ENCODE measurements at regions not wholly inside any gene's neighbourhood (a gene's known extent, or its start where the extent isn't known, plus 50 kb on each side); places are given as distances from the start of the nearest gene placed in this dataset.

DNA sequence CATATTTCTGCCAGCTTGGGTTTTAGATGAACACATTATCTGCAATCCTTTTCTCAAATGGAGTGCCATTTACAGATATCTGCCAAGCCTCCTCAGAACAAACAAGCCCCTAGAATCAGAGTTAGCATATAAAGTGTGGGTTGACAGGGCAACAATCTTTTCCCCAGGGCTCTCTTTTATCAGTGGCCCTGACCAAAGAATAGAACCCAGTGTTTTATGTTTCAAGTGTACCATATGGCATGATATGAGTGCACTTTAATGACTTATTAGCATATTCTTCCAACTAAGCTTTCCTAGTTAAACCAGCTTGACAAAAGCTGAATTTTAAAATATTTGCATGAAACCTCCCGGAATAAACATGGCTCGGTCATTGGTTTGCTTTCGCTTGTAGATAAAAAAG is 57.3 kb downstream of the EVX1 start:
- in situ Hi-C loops (cut with HindIII; ENCODE audit: low pct_ligation_motif_present, low pct_unique_long_range_greater_than_20kb, low sequenced_read_pairs) = no loop called here
- DNase-seq = no peak

DNA sequence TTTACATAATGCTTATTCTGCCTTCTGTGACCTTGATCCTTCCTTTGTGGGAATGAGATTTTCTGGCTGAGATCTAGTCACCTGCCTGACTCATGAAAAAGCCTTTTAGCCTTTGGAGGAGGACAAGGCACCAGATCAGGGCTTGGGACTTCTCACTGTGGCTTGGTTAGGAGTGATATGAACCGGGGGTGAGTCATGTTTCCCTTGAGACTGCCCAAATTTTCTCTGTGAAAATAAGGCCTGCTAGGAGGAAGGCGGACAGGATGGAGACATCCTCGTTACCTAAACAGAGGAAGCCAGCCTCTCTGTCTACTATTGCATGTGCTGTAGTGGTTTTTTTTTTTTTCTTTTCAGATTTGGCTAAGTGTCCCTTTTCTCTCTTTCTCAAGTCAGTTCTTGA is 57.8 kb downstream of the EVX1 start:
- in situ Hi-C loops (cut with HindIII; ENCODE audit: low pct_ligation_motif_present, low pct_unique_long_range_greater_than_20kb, low sequenced_read_pairs) = no loop called here
- no peak for DNase-seq

- no peak for DNase-seq
- in situ Hi-C loops (cut with HindIII; ENCODE audit: low pct_ligation_motif_present, low pct_unique_long_range_greater_than_20kb, low sequenced_read_pairs) = no loop called here
These were observed 60.0 kb downstream of the EVX1 start for GRCh38 chr7:27302590-27302989.

DNA sequence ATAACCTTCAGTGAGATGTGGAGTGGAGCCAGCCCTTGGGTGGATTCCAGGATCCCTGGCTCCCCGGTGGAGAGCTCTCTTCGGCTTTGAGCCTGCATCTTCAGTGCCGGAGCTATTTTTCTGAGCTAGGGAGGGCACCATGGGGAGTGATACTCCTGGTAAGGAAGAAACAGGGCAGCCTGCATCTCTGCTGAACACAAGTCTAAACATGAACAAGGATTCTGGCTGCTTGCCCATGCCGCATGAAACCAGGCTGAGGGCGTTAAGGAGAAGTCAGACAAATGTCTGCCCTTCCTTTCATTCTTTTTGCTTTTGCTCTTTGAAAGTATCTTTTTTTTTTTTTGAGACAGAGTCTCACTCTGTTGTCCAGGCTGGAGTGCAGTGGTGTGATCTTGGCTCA is 60.4 kb downstream of the EVX1 start:
- in situ Hi-C loops (cut with HindIII; ENCODE audit: low pct_ligation_motif_present, low pct_unique_long_range_greater_than_20kb, low sequenced_read_pairs) = no loop called here
- DNase-seq = no peak

DNA sequence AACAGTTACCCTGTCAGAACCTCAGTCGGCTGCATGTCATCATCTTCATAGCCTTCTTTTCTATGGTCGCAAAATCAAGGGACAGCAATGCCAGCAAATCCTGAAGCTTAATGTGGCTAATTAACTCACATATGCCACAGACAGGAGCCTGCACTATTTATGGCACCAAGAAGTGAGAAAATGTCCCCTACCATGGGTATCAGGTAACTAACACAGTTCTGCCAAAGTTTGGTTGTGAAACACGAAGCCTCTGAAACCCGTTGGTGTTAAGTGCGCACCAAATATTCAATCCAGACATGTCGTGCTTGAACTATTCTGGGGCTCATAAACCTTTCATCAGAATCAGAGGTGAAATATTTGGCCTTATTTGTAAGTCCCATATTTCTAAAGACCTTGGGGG is 63.3 kb downstream of the EVX1 start:
- no peak for DNase-seq
- in situ Hi-C loops (cut with HindIII; ENCODE audit: low pct_ligation_motif_present, low pct_unique_long_range_greater_than_20kb, low sequenced_read_pairs) = no loop called here

DNA sequence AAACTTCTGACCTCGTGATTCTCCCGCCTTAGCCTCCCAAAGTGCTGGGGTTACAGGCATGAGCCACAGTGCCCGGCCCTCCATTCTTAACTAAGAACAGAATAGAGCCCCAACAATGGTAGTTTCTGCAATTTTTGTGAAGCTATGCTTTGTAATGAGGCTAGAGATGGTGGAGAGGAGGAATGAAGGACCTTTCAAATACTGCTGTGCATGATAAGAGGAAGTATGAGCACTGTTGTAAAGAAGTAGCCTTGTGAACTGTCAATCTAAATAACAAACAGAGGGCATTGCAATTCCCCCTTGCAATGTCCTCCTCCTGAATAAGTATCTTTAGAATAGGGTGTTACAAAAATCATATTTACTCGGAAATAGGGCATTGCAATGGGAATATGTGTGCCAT is 70.2 kb downstream of the EVX1 start:
- in situ Hi-C loops (cut with HindIII; ENCODE audit: low pct_ligation_motif_present, low pct_unique_long_range_greater_than_20kb, low sequenced_read_pairs) = no loop called here

DNA sequence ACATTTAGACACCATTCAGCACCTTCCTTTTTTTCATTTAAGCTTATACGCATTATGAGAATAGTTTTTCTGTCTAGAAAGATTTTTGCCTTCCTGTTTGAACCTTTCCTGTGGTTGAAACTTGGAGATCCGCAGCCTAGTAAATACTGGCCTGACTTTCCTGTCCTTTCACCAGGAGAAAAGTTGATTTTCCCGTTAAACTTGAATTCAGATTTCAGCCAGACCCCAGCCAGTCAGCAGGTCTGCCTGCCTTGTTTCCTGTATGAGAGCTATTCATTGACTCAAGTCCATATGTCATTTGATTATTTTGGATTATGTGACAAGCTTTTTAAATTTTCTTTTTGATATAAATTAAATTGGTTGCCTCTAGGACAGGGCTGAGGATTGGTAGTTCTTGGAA is 71.5 kb downstream of the EVX1 start:
- in situ Hi-C loops (cut with HindIII; ENCODE audit: low pct_ligation_motif_present, low pct_unique_long_range_greater_than_20kb, low sequenced_read_pairs) = no loop called here
- DNase-seq = no peak

More for the DNA sequence above, 70.2 kb downstream of the EVX1 start:
- no peak for DNase-seq

GRCh38 chr7:27315066-27315465 is 72.5 kb downstream of the EVX1 start:
- in situ Hi-C loops (cut with HindIII; ENCODE audit: low pct_ligation_motif_present, low pct_unique_long_range_greater_than_20kb, low sequenced_read_pairs) = no loop called here

GRCh38 chr7:27316311-27316710 is 73.7 kb downstream of the EVX1 start:
- DNase-seq = no peak
- in situ Hi-C loops (cut with HindIII; ENCODE audit: low pct_ligation_motif_present, low pct_unique_long_range_greater_than_20kb, low sequenced_read_pairs) = no loop called here

More at GRCh38 chr7:27315066-27315465, 72.5 kb downstream of the EVX1 start:
- DNase-seq = no peak

DNA sequence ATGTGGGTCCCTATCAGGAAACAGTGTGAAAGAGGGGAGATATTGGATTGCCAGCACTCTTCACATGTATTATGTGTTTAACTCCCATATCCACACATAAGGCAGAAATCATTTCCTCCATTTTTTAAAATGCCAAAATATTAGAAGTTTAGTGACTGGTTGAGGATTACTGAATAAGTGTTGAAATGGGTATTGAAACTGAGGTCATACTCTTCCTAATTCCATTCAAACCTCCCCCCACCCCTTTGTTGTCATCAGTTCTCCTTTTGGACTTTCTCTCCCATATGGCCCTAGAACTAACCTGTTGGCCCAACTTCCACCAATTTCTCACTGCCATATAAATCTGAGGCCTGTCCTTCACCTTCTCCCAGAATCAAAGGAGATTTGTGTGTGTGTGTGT is 81.6 kb downstream of the EVX1 start:
- no peak for DNase-seq
- in situ Hi-C loops (cut with HindIII; ENCODE audit: low pct_ligation_motif_present, low pct_unique_long_range_greater_than_20kb, low sequenced_read_pairs) = no loop called here

DNA sequence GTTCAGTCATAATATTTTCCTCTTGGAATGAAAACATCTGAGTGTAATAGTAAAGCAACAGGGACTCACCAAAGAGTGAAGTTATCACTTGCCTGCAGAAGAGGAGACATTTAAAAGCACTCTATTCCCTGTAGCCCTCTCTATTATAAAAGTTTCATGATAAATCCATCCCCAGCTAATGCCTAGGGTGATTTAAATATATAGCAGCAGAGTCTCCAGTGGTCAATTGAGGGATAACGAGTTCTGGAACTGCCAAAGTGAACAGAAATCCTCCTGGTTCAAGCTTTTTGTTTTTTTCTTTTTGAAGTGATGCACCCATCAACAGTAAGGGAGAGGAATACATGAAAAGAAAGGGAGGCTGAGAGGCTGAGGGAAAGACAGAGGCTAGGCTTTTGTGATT is 87.3 kb downstream of the EVX1 start:
- DNase-seq = no peak
- in situ Hi-C loops (cut with HindIII; ENCODE audit: low pct_ligation_motif_present, low pct_unique_long_range_greater_than_20kb, low sequenced_read_pairs) = no loop called here

DNA sequence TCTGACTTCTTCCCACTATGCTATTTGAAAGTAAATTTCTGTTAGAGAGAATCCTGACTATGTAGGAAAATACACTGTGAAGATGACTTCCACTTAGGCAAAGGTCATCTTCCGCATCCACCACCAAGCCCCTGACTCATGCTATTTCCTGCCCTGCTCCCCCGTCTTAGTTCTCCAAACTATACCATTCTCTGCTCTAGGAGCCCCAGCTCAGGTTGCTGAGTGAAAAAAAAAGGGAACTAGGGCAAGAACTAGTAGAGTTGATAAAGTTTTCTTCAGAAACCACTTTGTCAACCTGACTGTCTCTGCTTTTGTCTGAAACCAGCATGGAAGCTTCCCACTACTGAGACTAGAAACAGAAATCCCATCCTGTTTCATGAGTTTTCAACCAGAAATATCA is 96.9 kb downstream of the EVX1 start:
- DNase-seq = no peak
- in situ Hi-C loops (cut with HindIII; ENCODE audit: low pct_ligation_motif_present, low pct_unique_long_range_greater_than_20kb, low sequenced_read_pairs) = no loop called here

- in situ Hi-C loops (cut with HindIII; ENCODE audit: low pct_ligation_motif_present, low pct_unique_long_range_greater_than_20kb, low sequenced_read_pairs) = no loop called here
- no peak for DNase-seq
These were observed 101.9 kb downstream of the EVX1 start for GRCh38 chr7:27344471-27344870.

DNA sequence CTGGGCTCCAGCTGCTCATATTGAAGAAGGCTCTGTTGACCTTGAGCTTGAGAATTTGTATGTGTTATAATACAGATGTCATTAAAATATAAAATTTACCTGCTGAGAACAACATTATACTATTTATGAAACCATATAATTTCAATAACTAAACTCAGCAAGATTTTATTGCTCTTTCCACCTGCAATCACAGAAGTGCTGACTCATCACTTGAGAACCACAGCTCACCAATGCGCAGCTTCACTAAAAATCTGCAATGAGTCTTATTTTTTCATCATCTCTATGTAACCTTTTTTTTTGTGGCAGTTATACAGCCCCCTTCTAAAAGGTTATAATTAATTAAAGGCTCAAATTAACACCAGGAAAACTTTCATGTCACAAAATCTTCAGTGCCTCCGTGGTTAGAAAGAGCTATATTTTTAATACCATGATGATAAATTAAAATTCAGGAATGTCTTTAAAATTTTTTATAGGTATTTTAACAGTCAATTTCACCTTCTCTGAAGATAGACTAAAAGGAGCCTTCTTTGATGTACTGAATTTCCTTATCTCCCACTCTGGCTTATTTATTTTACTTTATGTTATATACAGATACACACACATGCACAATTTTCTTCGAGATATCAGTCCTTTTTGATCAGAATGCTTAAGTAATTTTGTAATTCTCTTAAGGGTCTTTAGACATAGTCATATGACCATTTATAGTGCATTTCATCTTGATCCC is 102.7 kb downstream of the EVX1 start:
- in situ Hi-C loops (cut with HindIII; ENCODE audit: low pct_ligation_motif_present, low pct_unique_long_range_greater_than_20kb, low sequenced_read_pairs) = no loop called here
- no peak for DNase-seq

DNA sequence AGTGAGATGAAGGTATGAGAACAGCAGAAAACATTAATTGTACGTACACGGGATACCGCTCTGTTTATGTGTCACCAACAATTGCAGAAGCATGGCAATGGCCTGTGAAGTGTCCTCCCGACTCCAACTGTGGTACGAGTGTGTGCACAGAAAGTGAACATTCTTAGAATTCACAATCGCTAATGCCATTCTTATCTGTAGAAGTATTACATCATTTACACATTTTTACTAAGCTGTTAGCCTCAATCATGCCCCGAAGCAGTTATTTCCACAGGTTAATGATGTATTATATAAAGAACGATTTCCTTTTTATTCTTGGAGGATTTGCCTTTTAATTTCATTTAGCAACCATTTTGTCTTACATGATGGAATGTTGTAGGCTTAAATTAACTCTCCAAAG is 103.4 kb downstream of the EVX1 start:
- in situ Hi-C loops (cut with HindIII; ENCODE audit: low pct_ligation_motif_present, low pct_unique_long_range_greater_than_20kb, low sequenced_read_pairs) = no loop called here

GRCh38 chr7:27346531-27347275 is 104.1 kb downstream of the EVX1 start:
- in situ Hi-C loops (cut with HindIII; ENCODE audit: low pct_ligation_motif_present, low pct_unique_long_range_greater_than_20kb, low sequenced_read_pairs) = no loop called here
- DNase-seq = peak; percentile 91

More for the DNA sequence above, 103.4 kb downstream of the EVX1 start:
- no peak for DNase-seq

DNA sequence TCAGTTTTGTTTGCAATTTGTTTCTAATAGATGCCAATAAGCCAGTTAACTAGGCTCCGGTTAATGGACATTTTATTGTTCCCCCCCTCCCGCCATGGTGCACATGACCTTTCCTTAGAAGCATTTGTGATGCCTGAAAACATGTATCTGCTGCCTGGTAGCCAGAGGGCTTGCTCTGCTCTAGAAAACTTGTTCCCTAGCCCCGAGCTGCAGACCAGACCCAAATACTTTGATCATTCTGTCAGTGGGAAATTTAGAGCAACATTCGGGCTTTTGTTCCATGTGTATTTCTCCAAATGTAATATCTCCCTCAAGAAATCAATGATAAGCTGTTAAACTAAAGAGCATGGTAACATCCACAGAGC is 104.7 kb downstream of the EVX1 start:
- in situ Hi-C loops (cut with HindIII; ENCODE audit: low pct_ligation_motif_present, low pct_unique_long_range_greater_than_20kb, low sequenced_read_pairs) = no loop called here
- no peak for DNase-seq

- in situ Hi-C loops (cut with HindIII; ENCODE audit: low pct_ligation_motif_present, low pct_unique_long_range_greater_than_20kb, low sequenced_read_pairs) = no loop called here
- no peak for DNase-seq
These were observed 107.0 kb downstream of the EVX1 start for GRCh38 chr7:27349621-27350020.

- in situ Hi-C loops (cut with HindIII; ENCODE audit: low pct_ligation_motif_present, low pct_unique_long_range_greater_than_20kb, low sequenced_read_pairs) = no loop called here
- DNase-seq = no peak
These were observed 108.5 kb downstream of the EVX1 start for GRCh38 chr7:27351137-27351536.

DNA sequence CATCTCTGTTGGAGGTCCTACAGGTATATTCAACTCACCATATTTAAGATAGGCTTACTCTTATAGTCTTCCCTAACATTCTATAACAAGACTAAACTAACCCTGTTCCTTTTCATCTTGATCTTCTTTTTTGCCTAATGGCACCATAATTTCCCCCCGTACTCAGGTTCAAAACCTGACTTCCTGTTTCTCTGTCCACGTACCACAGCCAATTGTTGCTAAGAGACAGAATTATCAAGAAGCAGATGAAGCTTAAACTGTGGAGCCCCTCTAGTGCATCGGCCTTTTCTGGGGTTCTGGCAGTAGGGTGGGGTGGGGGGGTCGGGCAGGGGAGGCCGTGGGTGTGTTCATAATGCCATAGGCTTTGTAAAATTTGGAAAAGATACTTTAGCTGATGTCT is 109.2 kb downstream of the EVX1 start:
- in situ Hi-C loops (cut with HindIII; ENCODE audit: low pct_ligation_motif_present, low pct_unique_long_range_greater_than_20kb, low sequenced_read_pairs) = no loop called here

More for the DNA sequence above, 109.2 kb downstream of the EVX1 start:
- no peak for DNase-seq
